Upper lobe of left lung (tissue), 4 donors: ENCODE measurements at regions not wholly inside any gene's neighbourhood (a gene's known extent, or its start where the extent isn't known, plus 50 kb on each side); places are given as distances from the start of the nearest gene placed in this dataset.

Experiments
- CTCF ChIP-seq, 6 experiments: fragments of 450-650 bp in 4 of 6; fragments of 200-600 bp in 2 of 6; sonication (generic) in 2 of 6; IDR thresholded peaks; one replicate each; pipeline ENCODE4 v1.5.1; 2016 to 2019; ENCODE audit warnings: antibody characterized with exemption in 6 of 6
- EP300 ChIP-seq, 4 donors: sonication (generic); formaldehyde crosslinking; IDR thresholded peaks; one replicate each; pipeline ENCODE4 v1.5.1; 2017; ENCODE audit warnings: antibody characterized with exemption in 4 of 4, control low read depth in 2 of 4
- POLR2A ChIP-seq, 4 donors: fragments of 450-650 bp; IDR thresholded peaks; one replicate each; pipeline ENCODE4 v1.5.1; 2016 to 2017; ENCODE audit warnings: antibody characterized with exemption in 4 of 4, mild to moderate bottlenecking in 2 of 4
- POLR2AphosphoS5 ChIP-seq, 2 donors: sonication (generic); formaldehyde crosslinking; IDR thresholded peaks; one replicate each; pipeline ENCODE4 v1.5.1; 2017; ENCODE audit warnings: antibody characterized with exemption in 2 of 2

- TF ChIP-seq CTCF (IDR thresholded peaks at IDR 0.05) (no peak), EP300 (IDR thresholded peaks at IDR 0.05) (no peak), POLR2A (IDR thresholded peaks at IDR 0.05) (no peak), POLR2AphosphoS5 (IDR thresholded peaks at IDR 0.05) (no peak)
These were observed 250.2 kb upstream of the PTER start for GRCh38 chr10:16186564-16186963.
